ENCODE measurements at regions not wholly inside any gene's neighbourhood (a gene's known extent, or its start where the extent isn't known, plus 50 kb on each side); places are given as distances from the start of the nearest gene placed in this dataset.

GRCh38 chr1:2950926-2951305, 70.4 kb upstream of the ACTRT2 start:
- Histone ChIP-seq H4K20me1 (ENCODE audit: insufficient read depth, low read length) (no peaks in the 10 kb centered on the region), H3K27me3 (ENCODE audit: insufficient read depth, low read length) (no peaks in the 10 kb centered on the region), H3K27ac (ENCODE audit: low read depth, low read length) (no peak overlapping the region), H3K9ac (ENCODE audit: low read length) (no peak overlapping the region), H3K4me3 (ENCODE audit: insufficient read depth, low read depth, low read length) (no peak overlapping the region), H3K4me1 (ENCODE audit: insufficient read depth, low read length) (no peaks in the 10 kb centered on the region), H3K36me3 (ENCODE audit: insufficient read depth, low read length) (no peaks in the 10 kb centered on the region), H3K9me3 (ENCODE audit: insufficient read depth, low read depth, low read length) (no peaks in the 10 kb centered on the region), H2AFZ (ENCODE audit: low read depth, low read length) (no peak overlapping the region), H3K4me2 (ENCODE audit: low read length) (no peak overlapping the region), H3K79me2 (ENCODE audit: insufficient read depth, low read length) (no peaks in the 10 kb centered on the region)
- no peaks in the 10 kb centered on the region for H3K4me1 Mint-ChIP-seq (ENCODE audit: low read depth, unreplicated experiment)
- H3K27ac Mint-ChIP-seq (ENCODE audit: unreplicated experiment) = no peak overlapping the region
- FAIRE-seq (no peak), DNase-seq (ENCODE audit: low read depth) (no peak)
- H3K36me3 Mint-ChIP-seq (ENCODE audit: low read depth, unreplicated experiment) = no peaks in the 10 kb centered on the region
- H3K27me3 Mint-ChIP-seq (ENCODE audit: low read depth, unreplicated experiment) = peaks cover 19% of the 10 kb centered on the region
- H3K9me3 Mint-ChIP-seq (ENCODE audit: unreplicated experiment) = peaks cover 22% of the 10 kb centered on the region
- TF ChIP-seq EZH2 (IDR thresholded peaks at IDR 0.05; ENCODE audit: insufficient read depth, low read length) (no peak), CTCF (IDR thresholded peaks at IDR 0.05; ENCODE audit: insufficient read depth, low read depth, low read length) (no peak)
- no peak overlapping the region for H3K4me3 Mint-ChIP-seq (ENCODE audit: unreplicated experiment)

GRCh38 chr1:2951856-2952255, 69.4 kb upstream of the ACTRT2 start:
- Histone ChIP-seq H2AFZ (ENCODE audit: low read depth, low read length) (no peak overlapping the region), H3K79me2 (ENCODE audit: insufficient read depth, low read length) (no peaks in the 10 kb centered on the region), H4K20me1 (ENCODE audit: insufficient read depth, low read length) (no peaks in the 10 kb centered on the region), H3K4me3 (ENCODE audit: insufficient read depth, low read depth, low read length) (no peak overlapping the region), H3K27ac (ENCODE audit: low read depth, low read length) (no peak overlapping the region), H3K4me1 (ENCODE audit: insufficient read depth, low read length) (no peaks in the 10 kb centered on the region), H3K36me3 (ENCODE audit: insufficient read depth, low read length) (no peaks in the 10 kb centered on the region), H3K4me2 (ENCODE audit: low read length) (no peak overlapping the region), H3K27me3 (ENCODE audit: insufficient read depth, low read length) (no peaks in the 10 kb centered on the region), H3K9ac (ENCODE audit: low read length) (no peak overlapping the region), H3K9me3 (ENCODE audit: insufficient read depth, low read depth, low read length) (no peaks in the 10 kb centered on the region)
- H3K4me1 Mint-ChIP-seq (ENCODE audit: low read depth, unreplicated experiment) = no peaks in the 10 kb centered on the region
- TF ChIP-seq CTCF (IDR thresholded peaks at IDR 0.05; ENCODE audit: insufficient read depth, low read depth, low read length) (no peak), EZH2 (IDR thresholded peaks at IDR 0.05; ENCODE audit: insufficient read depth, low read length) (no peak)
- peaks cover 26% of the 10 kb centered on the region for H3K9me3 Mint-ChIP-seq (ENCODE audit: unreplicated experiment)
- no peak overlapping the region for H3K4me3 Mint-ChIP-seq (ENCODE audit: unreplicated experiment)
- peaks cover 16% of the 10 kb centered on the region for H3K27me3 Mint-ChIP-seq (ENCODE audit: low read depth, unreplicated experiment)
- FAIRE-seq (no peak), DNase-seq (ENCODE audit: low read depth) (no peak)
- H3K36me3 Mint-ChIP-seq (ENCODE audit: low read depth, unreplicated experiment) = no peaks in the 10 kb centered on the region
- no peak overlapping the region for H3K27ac Mint-ChIP-seq (ENCODE audit: unreplicated experiment)

- Histone ChIP-seq H3K27me3 (ENCODE audit: insufficient read depth, low read length) (no peaks in the 10 kb centered on the region), H3K27ac (ENCODE audit: low read depth, low read length) (no peak overlapping the region), H3K36me3 (ENCODE audit: insufficient read depth, low read length) (no peaks in the 10 kb centered on the region), H3K4me3 (ENCODE audit: insufficient read depth, low read depth, low read length) (no peak overlapping the region), H3K79me2 (ENCODE audit: insufficient read depth, low read length) (no peaks in the 10 kb centered on the region), H3K9ac (ENCODE audit: low read length) (no peak overlapping the region), H2AFZ (ENCODE audit: low read depth, low read length) (no peak overlapping the region), H3K9me3 (ENCODE audit: insufficient read depth, low read depth, low read length) (no peaks in the 10 kb centered on the region), H4K20me1 (ENCODE audit: insufficient read depth, low read length) (no peaks in the 10 kb centered on the region), H3K4me1 (ENCODE audit: insufficient read depth, low read length) (no peaks in the 10 kb centered on the region), H3K4me2 (ENCODE audit: low read length) (no peak overlapping the region)
- Mint-ChIP-seq H3K4me1 (ENCODE audit: low read depth, unreplicated experiment) (no peaks in the 10 kb centered on the region), H3K36me3 (ENCODE audit: low read depth, unreplicated experiment) (no peaks in the 10 kb centered on the region), H3K4me3 (ENCODE audit: unreplicated experiment) (no peak overlapping the region), H3K27ac (ENCODE audit: unreplicated experiment) (no peak overlapping the region), H3K27me3 (ENCODE audit: low read depth, unreplicated experiment) (peaks cover 11% of the 10 kb centered on the region), H3K9me3 (ENCODE audit: unreplicated experiment) (peaks cover 26% of the 10 kb centered on the region)
- TF ChIP-seq EZH2 (IDR thresholded peaks at IDR 0.05; ENCODE audit: insufficient read depth, low read length) (no peak), CTCF (IDR thresholded peaks at IDR 0.05; ENCODE audit: insufficient read depth, low read depth, low read length) (no peak)
- DNase-seq (ENCODE audit: low read depth) = no peak
- FAIRE-seq = no peak
Measured at GRCh38 chr1:2952371-2952770, 68.9 kb upstream of the ACTRT2 start.
